Endothelial cell of umbilical vein (primary cell): ENCODE measurements at regions not wholly inside any gene's neighbourhood (a gene's known extent, or its start where the extent isn't known, plus 50 kb on each side); places are given as distances from the start of the nearest gene placed in this dataset.

Source experiments
- CTCF ChIP-seq, 2 donors: IDR thresholded peaks; 1 replicate in 1 of 2; 2 replicates in 1 of 2; pipeline ENCODE4 v1.5.1; 2011; ENCODE audit warnings: low read length in 2 of 2, mild to moderate bottlenecking in 2 of 2, moderate library complexity in 2 of 2, control low read depth in 1 of 2, inconsistent platforms in 1 of 2, low read depth in 1 of 2; ENCODE audit not compliant: insufficient read depth in 1 of 2; ENCODE audit errors: extremely low read depth in 1 of 2
- EZH2 ChIP-seq: IDR thresholded peaks from 2 replicates; pipeline ENCODE4 v1.6.1; 2012; ENCODE audit warnings: borderline replicate concordance, low read depth, mild to moderate bottlenecking, moderate library complexity, low read length, inconsistent platforms; ENCODE audit not compliant: severe bottlenecking
- FOS ChIP-seq: IDR thresholded peaks from 2 replicates; pipeline ENCODE4 v1.6.1; 2011; ENCODE audit warnings: mild to moderate bottlenecking, low read length, moderate library complexity, borderline replicate concordance; ENCODE audit not compliant: insufficient read depth
- GATA2 ChIP-seq: IDR thresholded peaks from 2 replicates; pipeline ENCODE4 v1.7.0; 2011; ENCODE audit warnings: low read depth, mild to moderate bottlenecking, moderate library complexity, mixed read lengths, low read length; ENCODE audit not compliant: insufficient read length, insufficient read depth
- JUN ChIP-seq: IDR thresholded peaks from 2 replicates; pipeline ENCODE4 v1.6.1; 2011; ENCODE audit warnings: borderline replicate concordance, low read depth; ENCODE audit not compliant: insufficient read length, insufficient read depth
- MAX ChIP-seq: IDR thresholded peaks from 2 replicates; pipeline ENCODE4 v1.6.1; 2011; ENCODE audit not compliant: insufficient read depth, insufficient read length
- MYC ChIP-seq: IDR thresholded peaks from one replicate; pipeline ENCODE4 v1.6.1; 2011; ENCODE audit warnings: mild to moderate bottlenecking, low read depth, low read length
- POLR2A ChIP-seq: IDR thresholded peaks from 2 replicates; pipeline ENCODE4 v1.6.1; 2012; ENCODE audit warnings: low read depth, mild to moderate bottlenecking, control low read depth, low read length
- POLR2AphosphoS5 ChIP-seq: IDR thresholded peaks from 2 replicates; pipeline ENCODE4 v1.6.1; 2012; ENCODE audit warnings: low read depth, mild to moderate bottlenecking, control low read depth, low read length, moderate library complexity; ENCODE audit not compliant: insufficient read depth

DNA sequence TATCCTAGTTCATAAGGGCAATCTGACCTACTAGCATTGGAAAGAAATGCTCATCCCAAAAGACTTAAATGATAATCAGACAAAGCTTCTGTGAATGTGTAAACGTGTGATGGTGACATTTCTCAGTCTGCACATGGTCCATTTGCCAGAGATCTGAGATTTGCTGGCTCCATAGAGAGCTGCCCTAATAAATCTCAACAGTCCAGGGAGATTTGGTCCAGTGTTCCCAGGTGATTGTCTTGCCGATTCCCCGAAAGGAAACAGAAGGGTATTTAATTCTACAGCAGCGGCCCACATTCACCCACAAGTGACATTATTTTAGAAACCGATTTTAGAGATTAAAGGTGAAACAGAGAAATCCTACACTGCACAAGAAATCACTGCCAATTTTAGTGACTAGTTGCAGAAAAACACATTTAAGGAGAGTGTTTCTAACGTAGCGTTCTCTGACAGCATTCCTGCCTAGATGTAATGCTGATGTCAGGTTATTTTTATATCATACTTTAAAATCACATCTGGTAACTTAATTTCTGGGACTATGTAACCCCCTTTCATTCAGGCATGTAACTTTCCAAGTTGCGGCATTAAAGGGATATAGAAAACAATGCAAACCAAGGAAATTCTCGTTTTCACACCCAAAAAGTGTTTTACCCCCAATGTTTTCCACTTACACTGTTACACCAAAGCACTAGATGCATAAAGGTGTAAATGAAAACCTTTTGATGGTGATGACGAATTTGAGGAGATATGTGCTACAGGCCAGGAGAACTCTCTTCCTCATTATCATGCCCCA is 231.9 kb upstream of the FN1 start:
- TF ChIP-seq POLR2A: no peak
- TF ChIP-seq CTCF (IDR thresholded peaks at IDR 0.05; ENCODE audit: extremely low read depth in 1 of 2, insufficient read depth in 1 of 2, low read depth in 1 of 2, low read length in 2 of 2): no peak
- TF ChIP-seq EZH2: no peak
- no peak for TF ChIP-seq POLR2AphosphoS5
- TF ChIP-seq MYC: no peak
- TF ChIP-seq MAX: no peak
- TF ChIP-seq FOS: no peak
- no peak for TF ChIP-seq GATA2
- TF ChIP-seq JUN: no peak
